GM10248 (cell line): ENCODE measurements at regions not wholly inside any gene's neighbourhood (a gene's known extent, or its start where the extent isn't known, plus 50 kb on each side); places are given as distances from the start of the nearest gene placed in this dataset.
"Not testable (repeated sequence)": the region's sequence is repeated elsewhere in the genome, so short reads cannot be mapped to it uniquely, and the experiment has no call there.

Experiments used
- CTCF ChIA-PET: fragments of 300-600 bp; sonication (Branson Sonifier 250); formaldehyde crosslinking; extraction: SDS; loops from one replicate; lab custom pipeline; 2021; ENCODE audit warnings: antibody characterized with exemption; lab: Yijun Ruan, JAX
- POLR2A ChIA-PET: fragments of 350-650 bp; sonication (Branson Sonifier 250); formaldehyde crosslinking; extraction: SDS; loops from one replicate; lab custom pipeline; 2020; ENCODE audit warnings: antibody characterized with exemption; lab: Yijun Ruan, JAX
- DNase-seq: peaks from one replicate; pipeline ENCODE4 v3.0.0; 2012; ENCODE audit errors: extremely low spot score
- TF ChIP-seq, protein P1 (sequence below): IDR thresholded peaks from 2 replicates; pipeline ENCODE4 v1.5.1; 2012; ENCODE audit warnings: mild to moderate bottlenecking, low read depth; ENCODE audit errors: extremely low read depth, missing control alignments, control extremely low read depth

DNA sequence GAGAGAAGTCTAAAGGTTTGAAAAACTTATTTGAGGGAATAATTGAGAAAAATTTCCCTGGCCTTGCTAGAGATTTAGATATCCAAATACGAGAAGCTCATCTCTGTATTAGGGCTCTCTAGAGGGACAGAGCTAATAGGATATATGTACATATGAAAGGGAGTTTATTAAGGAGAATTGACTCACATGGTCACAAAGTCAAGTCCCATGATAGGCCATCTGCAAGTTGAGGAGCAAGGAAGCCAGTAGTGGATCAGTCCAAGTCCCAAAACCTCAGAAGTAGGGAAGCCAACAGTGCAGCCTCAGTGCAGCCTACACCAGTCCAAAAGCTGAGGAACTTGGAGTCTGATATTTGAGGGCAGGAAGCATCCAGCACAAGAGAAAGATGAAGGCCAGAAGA lies 126.7 kb downstream of the PJA2 start:
- CTCF ChIA-PET, result interaction anchor here (0.8 kb wide), 1 partner anchor 13 kb away, joined by 3 read pairs; no protein-coding TSS in a partner anchor
- POLR2A ChIA-PET, DNase-seq: not testable (repeated sequence)

DNA sequence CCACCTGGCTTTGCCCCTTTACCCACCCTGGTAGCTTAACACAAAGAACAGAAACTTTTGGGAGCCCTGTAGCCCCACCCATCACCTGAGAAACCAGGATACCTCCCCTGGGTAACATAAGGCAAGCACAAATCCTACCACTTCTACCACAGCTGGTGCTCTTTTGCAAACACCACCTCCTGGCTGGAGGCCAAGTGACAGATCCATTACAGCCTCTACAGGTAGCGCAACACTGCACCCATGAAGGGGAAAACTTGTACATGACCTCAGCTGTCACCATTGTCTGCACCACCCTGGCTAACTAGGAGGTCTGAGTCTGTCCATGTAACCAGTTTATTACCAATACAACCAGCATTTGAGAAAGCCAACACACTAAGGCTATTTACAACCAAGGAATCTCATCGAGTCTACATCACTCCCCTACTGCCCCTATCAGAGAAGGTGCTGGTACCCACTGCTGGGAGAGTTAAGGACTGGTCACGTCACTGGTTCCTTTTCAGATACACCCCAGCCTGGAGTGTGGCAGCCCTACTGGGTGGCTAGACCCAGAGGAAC lies 128.6 kb downstream of the PJA2 start:
- POLR2A ChIA-PET, result no interaction called here
- CTCF ChIA-PET, result interaction anchor here (1.2 kb wide), 1 partner anchor 29 kb away, joined by 3 read pairs; no protein-coding TSS in a partner anchor
- no peak for DNase-seq
- TF ChIP-seq, protein P1, sequence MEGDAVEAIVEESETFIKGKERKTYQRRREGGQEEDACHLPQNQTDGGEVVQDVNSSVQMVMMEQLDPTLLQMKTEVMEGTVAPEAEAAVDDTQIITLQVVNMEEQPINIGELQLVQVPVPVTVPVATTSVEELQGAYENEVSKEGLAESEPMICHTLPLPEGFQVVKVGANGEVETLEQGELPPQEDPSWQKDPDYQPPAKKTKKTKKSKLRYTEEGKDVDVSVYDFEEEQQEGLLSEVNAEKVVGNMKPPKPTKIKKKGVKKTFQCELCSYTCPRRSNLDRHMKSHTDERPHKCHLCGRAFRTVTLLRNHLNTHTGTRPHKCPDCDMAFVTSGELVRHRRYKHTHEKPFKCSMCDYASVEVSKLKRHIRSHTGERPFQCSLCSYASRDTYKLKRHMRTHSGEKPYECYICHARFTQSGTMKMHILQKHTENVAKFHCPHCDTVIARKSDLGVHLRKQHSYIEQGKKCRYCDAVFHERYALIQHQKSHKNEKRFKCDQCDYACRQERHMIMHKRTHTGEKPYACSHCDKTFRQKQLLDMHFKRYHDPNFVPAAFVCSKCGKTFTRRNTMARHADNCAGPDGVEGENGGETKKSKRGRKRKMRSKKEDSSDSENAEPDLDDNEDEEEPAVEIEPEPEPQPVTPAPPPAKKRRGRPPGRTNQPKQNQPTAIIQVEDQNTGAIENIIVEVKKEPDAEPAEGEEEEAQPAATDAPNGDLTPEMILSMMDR, result no peak

DNA sequence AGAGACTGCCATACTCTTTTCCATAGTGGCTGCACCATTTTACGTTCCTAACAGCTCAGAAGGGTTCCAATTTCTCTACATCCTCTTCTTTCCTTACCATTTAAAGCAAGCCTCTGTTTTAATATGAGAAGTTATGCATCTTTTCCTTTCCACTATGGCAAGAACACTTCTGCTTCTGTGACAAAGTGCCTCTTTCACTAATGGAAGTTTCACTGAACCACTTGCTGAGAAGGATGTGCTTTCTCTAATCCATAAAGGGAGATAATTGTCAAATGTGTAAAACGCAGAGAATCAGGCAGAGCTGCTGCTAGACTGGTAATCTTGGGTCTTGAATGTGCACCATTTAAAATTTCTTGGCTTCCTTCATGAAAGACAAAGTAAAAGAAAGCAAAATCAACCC lies 131.6 kb downstream of the PJA2 start:
- POLR2A ChIA-PET, result no interaction called here
- CTCF ChIA-PET, result no interaction called here
- DNase-seq, result no peak
- TF ChIP-seq, protein P1, result no peak

DNA sequence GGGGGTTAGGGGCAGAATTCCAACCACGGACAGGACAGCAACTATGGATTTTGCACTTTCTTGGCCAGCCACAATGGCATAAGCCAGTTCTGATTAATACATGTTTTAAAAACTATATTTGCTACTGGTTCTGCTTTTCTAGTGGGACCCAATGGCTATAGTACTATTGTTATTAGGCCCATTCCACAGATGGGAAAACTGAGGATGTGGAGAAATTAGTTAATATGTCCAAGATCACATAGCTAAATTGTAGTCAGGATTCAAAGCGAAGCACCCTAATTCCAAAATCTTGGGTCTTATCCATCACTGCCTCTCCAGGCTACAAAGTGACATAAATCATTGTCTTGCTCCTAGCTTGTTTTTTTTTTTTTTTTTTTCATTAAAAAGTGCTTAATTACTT lies 133.9 kb downstream of the PJA2 start:
- ChIA-PET CTCF (no interaction called here), POLR2A (no interaction called here)
- TF ChIP-seq, protein P1, result no peak
- DNase-seq, result no peak

DNA sequence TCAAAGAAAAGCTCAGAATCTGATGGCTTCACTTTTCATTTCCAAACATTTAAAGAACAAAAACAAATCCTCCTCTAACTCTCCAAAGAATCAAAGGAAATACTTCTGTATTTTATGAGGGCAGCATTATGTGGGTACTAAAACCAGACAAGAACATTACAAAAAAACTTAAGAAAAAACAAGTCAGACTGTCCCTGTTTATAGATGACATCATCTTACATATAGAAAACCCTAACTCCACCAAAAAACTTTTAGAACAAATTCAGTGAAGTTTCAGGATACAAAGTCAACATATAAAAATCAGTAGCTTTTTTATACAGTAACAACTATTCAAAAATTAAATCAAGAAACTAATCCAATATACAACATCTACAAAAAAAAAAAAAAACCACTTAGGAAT lies 136.2 kb downstream of the PJA2 start:
- POLR2A ChIA-PET, result no interaction called here
- CTCF ChIA-PET, result no interaction called here
- no peak for DNase-seq
- TF ChIP-seq, protein P1, result no peak

DNA sequence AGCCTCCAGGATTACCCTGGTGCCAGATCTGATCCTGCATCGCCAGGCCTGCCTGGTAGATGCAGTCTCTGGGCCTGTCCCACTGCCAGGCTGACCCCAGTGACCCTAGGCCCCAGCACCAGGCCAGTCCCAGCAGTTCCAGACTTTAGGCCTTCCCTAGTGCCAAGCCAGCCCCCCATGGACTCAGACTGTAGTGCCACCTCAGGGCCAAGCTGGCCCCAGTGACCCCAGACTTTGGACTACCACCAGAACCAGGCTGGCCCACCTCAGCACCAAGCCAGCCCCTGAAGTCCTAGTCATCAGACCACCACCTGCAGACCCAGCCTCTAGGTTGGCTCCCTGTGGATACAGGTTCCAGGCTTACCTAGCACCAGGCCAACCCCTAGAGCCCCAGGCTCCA lies 142.5 kb downstream of the PJA2 start:
- TF ChIP-seq, protein P1, result no peak
- ChIA-PET POLR2A (no interaction called here), CTCF (no interaction called here)
- no peak for DNase-seq

DNA sequence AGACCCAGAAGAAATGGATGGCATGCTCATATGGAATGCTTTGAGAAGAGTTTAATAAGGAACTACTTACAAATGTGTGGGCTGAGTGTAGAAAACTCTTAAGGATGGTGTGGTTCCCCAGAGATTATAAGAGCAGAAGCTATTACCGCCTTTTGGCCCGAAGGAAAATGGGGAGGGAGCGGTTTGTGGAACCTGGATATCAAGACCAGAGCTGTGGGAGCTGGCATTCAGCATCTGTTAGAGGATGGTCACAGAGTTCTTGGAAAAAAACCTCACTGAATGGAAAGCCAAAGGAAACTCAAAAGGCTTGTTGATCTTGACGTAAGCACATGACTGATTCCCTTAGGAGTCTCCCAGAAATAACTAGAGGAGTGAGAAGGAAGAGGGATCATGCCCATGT lies 151.0 kb downstream of the PJA2 start:
- no peak for DNase-seq
- CTCF ChIA-PET, result no interaction called here
- POLR2A ChIA-PET, result no interaction called here
- TF ChIP-seq, protein P1, result no peak
